Upper lobe of left lung (tissue), 6 donors: ENCODE measurements at regions not wholly inside any gene's neighbourhood (a gene's known extent, or its start where the extent isn't known, plus 50 kb on each side); places are given as distances from the start of the nearest gene placed in this dataset.

Source experiments
- ATAC-seq, 2 donors: fragments of 200-7000 bp; cut with Tn5 transposase; one replicate each; pipeline ENCODE4 v1.9.1; 2022; ENCODE audit warnings: mild to moderate bottlenecking in 2 of 2, moderate library complexity in 2 of 2; ENCODE audit not compliant: low FRiP score in 2 of 2
- DNase-seq, 2 donors: peaks; one replicate each; pipeline ENCODE4 v3.0.0-alpha.2; 2019 to 2020
- H3K27ac ChIP-seq, 4 donors: fragments of 200-600 bp; sonication (generic); one replicate each; pipeline ENCODE4 v1.5.1; 2016 to 2019
- H3K27me3 ChIP-seq, 4 donors: fragments of 200-600 bp; sonication (generic); one replicate each; pipeline ENCODE4 v1.5.1; 2017 to 2019
- H3K36me3 ChIP-seq, 4 donors: fragments of 200-600 bp; sonication (generic); one replicate each; pipeline ENCODE4 v1.5.1; 2016 to 2019
- H3K4me1 ChIP-seq, 4 donors: fragments of 200-600 bp; sonication (generic); one replicate each; pipeline ENCODE4 v1.5.1; 2018 to 2019
- H3K4me3 ChIP-seq, 4 donors: fragments of 200-600 bp; sonication (generic); one replicate each; pipeline ENCODE4 v1.5.1; 2017 to 2019; ENCODE audit warnings: mild to moderate bottlenecking in 2 of 4, moderate library complexity in 1 of 4
- H3K9me3 ChIP-seq, 4 donors: fragments of 200-600 bp; sonication (generic); one replicate each; pipeline ENCODE4 v1.5.1; 2018 to 2019
- CTCF ChIP-seq, 6 experiments: fragments of 450-650 bp in 4 of 6; fragments of 200-600 bp in 2 of 6; sonication (generic) in 2 of 6; IDR thresholded peaks; one replicate each; pipeline ENCODE4 v1.5.1; 2016 to 2019; ENCODE audit warnings: antibody characterized with exemption in 6 of 6
- EP300 ChIP-seq, 4 donors: sonication (generic); formaldehyde crosslinking; IDR thresholded peaks; one replicate each; pipeline ENCODE4 v1.5.1; 2017; ENCODE audit warnings: antibody characterized with exemption in 4 of 4, control low read depth in 2 of 4
- POLR2A ChIP-seq, 4 donors: fragments of 450-650 bp; IDR thresholded peaks; one replicate each; pipeline ENCODE4 v1.5.1; 2016 to 2017; ENCODE audit warnings: antibody characterized with exemption in 4 of 4, mild to moderate bottlenecking in 2 of 4
- POLR2AphosphoS5 ChIP-seq, 2 donors: sonication (generic); formaldehyde crosslinking; IDR thresholded peaks; one replicate each; pipeline ENCODE4 v1.5.1; 2017; ENCODE audit warnings: antibody characterized with exemption in 2 of 2
- WGBS, 2 donors: methylation state at CpG; one replicate each; pipeline ENCODE4 v1.1.5; 2017 to 2018; 5-methylcytosine and 5-hydroxymethylcytosine counted together
- donor health status: DM: no; HTN: no; CAD: no; lungs with moderate emphysema.
- donor health status: DM: no; HTN: yes; CAD: no; lungs with severe emphysema.

GRCh38 chr12:71243370-71243769 lies 85.6 kb upstream of the TSPAN8 start:
- no peaks in the 10 kb centered on the region for H3K4me1 ChIP-seq
- TF ChIP-seq POLR2A (IDR thresholded peaks at IDR 0.05) (no peak), CTCF (IDR thresholded peaks at IDR 0.05) (no peak), POLR2AphosphoS5 (IDR thresholded peaks at IDR 0.05) (no peak), EP300 (IDR thresholded peaks at IDR 0.05) (no peak)
- H3K27ac ChIP-seq, result no peak overlapping the region
- H3K9me3 ChIP-seq, result no peaks in the 10 kb centered on the region
- H3K36me3 ChIP-seq, result no peaks in the 10 kb centered on the region
- no peak for DNase-seq
- ATAC-seq, result no peak
- H3K27me3 ChIP-seq, result no peaks in the 10 kb centered on the region
- 53 to 61% methylated on average over 1 of the region's 1 CpG for WGBS, 2 donors
- no peak overlapping the region for H3K4me3 ChIP-seq

DNA sequence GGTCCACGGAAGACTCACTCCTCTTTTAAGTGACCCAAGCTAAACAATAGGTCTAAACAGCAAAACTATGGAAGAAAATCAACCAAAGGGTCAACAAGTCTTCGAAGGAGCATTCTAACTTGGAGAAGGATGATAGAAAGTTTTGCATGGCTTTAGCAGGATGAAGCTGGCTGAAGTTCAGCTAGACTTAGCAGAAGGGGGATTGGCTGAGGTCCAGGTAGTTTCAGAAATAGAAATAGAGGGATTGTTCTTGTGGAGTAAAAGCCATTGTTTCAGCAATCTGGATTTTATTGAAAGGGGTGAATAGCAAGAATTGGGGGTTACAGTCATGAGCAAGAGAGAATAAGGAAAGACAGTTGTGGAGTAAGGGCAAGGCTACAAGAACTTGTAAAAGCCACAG lies 84.7 kb upstream of the TSPAN8 start:
- H3K27me3 ChIP-seq, result no peaks in the 10 kb centered on the region
- no peak overlapping the region for H3K27ac ChIP-seq
- no peaks in the 10 kb centered on the region for H3K9me3 ChIP-seq
- ATAC-seq (no peak), DNase-seq (no peak)
- TF ChIP-seq POLR2A (IDR thresholded peaks at IDR 0.05) (no peak), CTCF (IDR thresholded peaks at IDR 0.05) (no peak), POLR2AphosphoS5 (IDR thresholded peaks at IDR 0.05) (no peak), EP300 (IDR thresholded peaks at IDR 0.05) (no peak)
- no peak overlapping the region for H3K4me3 ChIP-seq
- H3K36me3 ChIP-seq, result no peaks in the 10 kb centered on the region
- no peaks in the 10 kb centered on the region for H3K4me1 ChIP-seq
- WGBS, 2 donors, result 60 to 76% methylated on average over 2 of the region's 2 CpGs

- WGBS, 2 donors, result 55 to 79% methylated on average over 3 of the region's 3 CpGs
These were observed 83.1 kb upstream of the TSPAN8 start for GRCh38 chr12:71240946-71241345.

GRCh38 chr12:71239731-71240130 lies 81.9 kb upstream of the TSPAN8 start:
- H3K9me3 ChIP-seq, result no peaks in the 10 kb centered on the region
- ATAC-seq, result no peak
- no peak overlapping the region for H3K4me3 ChIP-seq
- H3K36me3 ChIP-seq, result no peaks in the 10 kb centered on the region
- H3K27me3 ChIP-seq, result no peaks in the 10 kb centered on the region
- DNase-seq, result no peak
- H3K27ac ChIP-seq, result no peak overlapping the region
- H3K4me1 ChIP-seq, result no peaks in the 10 kb centered on the region
- TF ChIP-seq POLR2AphosphoS5 (IDR thresholded peaks at IDR 0.05) (no peak), CTCF (IDR thresholded peaks at IDR 0.05) (no peak), EP300 (IDR thresholded peaks at IDR 0.05) (no peak), POLR2A (IDR thresholded peaks at IDR 0.05) (no peak)

More at GRCh38 chr12:71240946-71241345, 83.1 kb upstream of the TSPAN8 start:
- Histone ChIP-seq H3K4me3 (no peak overlapping the region), H3K27me3 (no peaks in the 10 kb centered on the region), H3K9me3 (no peaks in the 10 kb centered on the region), H3K36me3 (no peaks in the 10 kb centered on the region), H3K4me1 (no peaks in the 10 kb centered on the region), H3K27ac (no peak overlapping the region)
- no peak for ATAC-seq
- no peak for TF ChIP-seq EP300 (IDR thresholded peaks at IDR 0.05)
- no peak for TF ChIP-seq POLR2AphosphoS5 (IDR thresholded peaks at IDR 0.05)
- no peak for TF ChIP-seq POLR2A (IDR thresholded peaks at IDR 0.05)
- no peak for TF ChIP-seq CTCF (IDR thresholded peaks at IDR 0.05)
- no peak for DNase-seq

DNA sequence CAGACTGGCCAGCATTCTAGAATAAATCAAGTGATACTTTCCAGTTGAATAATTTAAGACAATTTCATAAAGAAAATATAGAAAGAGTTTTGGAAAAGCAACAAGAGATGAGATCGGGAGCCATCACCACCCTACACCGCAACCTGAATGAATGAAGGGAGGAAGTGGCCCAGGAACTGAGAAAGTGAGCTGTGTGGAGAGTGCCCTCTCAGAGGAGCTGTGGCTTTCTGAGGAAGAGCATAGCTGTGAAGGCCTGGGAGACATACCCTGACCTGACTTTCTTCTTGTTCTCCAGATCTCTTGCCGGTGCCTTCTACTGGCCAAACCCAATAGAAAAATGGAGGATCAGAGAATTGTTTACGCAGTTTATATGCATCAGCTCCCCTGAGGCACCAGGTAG lies 79.3 kb upstream of the TSPAN8 start:
- H3K27ac ChIP-seq, result no peak overlapping the region
- 90 to 96% methylated on average over 4 of the region's 4 CpGs for WGBS, 2 donors
- no peak for DNase-seq

More for the DNA sequence above, 79.3 kb upstream of the TSPAN8 start:
- Histone ChIP-seq H3K9me3 (no peaks in the 10 kb centered on the region), H3K36me3 (no peaks in the 10 kb centered on the region), H3K4me1 (no peaks in the 10 kb centered on the region), H3K4me3 (no peak overlapping the region), H3K27me3 (no peaks in the 10 kb centered on the region)
- no peak for ATAC-seq
- TF ChIP-seq EP300 (IDR thresholded peaks at IDR 0.05), result no peak
- TF ChIP-seq POLR2AphosphoS5 (IDR thresholded peaks at IDR 0.05), result no peak
- no peak for TF ChIP-seq POLR2A (IDR thresholded peaks at IDR 0.05)
- TF ChIP-seq CTCF (IDR thresholded peaks at IDR 0.05), result no peak
